NCI-H1436 (cell line): ENCODE measurements at regions not wholly inside any gene's neighbourhood (a gene's known extent, or its start where the extent isn't known, plus 50 kb on each side); places are given as distances from the start of the nearest gene placed in this dataset.
"Not testable (repeated sequence)": the region's sequence is repeated elsewhere in the genome, so short reads cannot be mapped to it uniquely, and the experiment has no call there.

Experiments used
- DNase-seq: peaks from one replicate; lab custom pipeline; 2025; lab: John Stamatoyannopoulos, UW

GRCh38 chr7:68082961-68083657 is 1086.5 kb downstream of the TYW1 start:
- DNase-seq, result not testable (repeated sequence)

DNA sequence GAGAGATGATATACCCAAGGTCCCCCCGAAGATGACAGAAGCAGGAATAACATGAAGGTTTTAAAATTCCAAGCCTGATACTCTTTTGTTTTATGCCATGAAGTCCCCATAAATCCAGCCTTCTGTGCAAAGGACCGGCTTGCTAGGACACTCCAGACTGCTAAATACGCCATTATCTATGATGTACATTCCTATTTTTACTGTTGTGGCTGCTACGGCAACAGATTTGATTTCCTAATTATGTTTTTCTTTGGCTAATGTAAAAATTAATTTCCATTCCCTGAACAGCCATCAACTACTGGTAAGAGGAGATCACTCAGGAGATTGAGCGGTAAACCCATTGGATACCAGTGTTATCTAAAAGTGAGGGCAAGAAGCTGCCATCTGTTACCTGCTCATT is 1090.8 kb downstream of the TYW1 start:
- no peak for DNase-seq

GRCh38 chr7:68088879-68089278 is 1092.2 kb downstream of the TYW1 start:
- DNase-seq, result no peak

GRCh38 chr7:68090256-68090655 is 1093.6 kb downstream of the TYW1 start:
- not testable (repeated sequence) for DNase-seq

GRCh38 chr7:68103319-68103718 is 1106.7 kb downstream of the TYW1 start:
- no peak for DNase-seq

- no peak for DNase-seq
Measured at GRCh38 chr7:68107261-68107660, 1110.6 kb downstream of the TYW1 start.

GRCh38 chr7:68107968-68108367 is 1111.3 kb downstream of the TYW1 start:
- no peak for DNase-seq

DNA sequence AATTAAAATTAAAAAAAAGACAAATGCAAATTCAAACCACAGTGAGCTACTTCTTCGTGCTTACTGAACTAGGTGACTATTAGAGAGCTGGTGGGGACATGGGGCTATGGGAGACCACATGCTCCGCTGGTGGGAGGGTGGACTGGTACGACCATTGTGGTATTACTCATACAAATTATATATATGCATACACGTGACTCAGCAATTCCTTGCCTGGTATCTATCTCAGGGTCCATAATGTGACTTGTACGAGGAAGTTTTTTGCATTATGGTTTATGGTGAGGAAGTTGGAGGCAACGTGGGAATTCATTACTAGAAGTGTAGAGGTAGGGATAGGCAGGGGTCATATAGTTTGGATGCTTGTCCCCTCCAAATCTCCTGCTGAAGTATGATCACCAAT is 1112.7 kb downstream of the TYW1 start:
- no peak for DNase-seq

GRCh38 chr7:68119411-68119810 is 1122.8 kb downstream of the TYW1 start:
- no peak for DNase-seq

DNA sequence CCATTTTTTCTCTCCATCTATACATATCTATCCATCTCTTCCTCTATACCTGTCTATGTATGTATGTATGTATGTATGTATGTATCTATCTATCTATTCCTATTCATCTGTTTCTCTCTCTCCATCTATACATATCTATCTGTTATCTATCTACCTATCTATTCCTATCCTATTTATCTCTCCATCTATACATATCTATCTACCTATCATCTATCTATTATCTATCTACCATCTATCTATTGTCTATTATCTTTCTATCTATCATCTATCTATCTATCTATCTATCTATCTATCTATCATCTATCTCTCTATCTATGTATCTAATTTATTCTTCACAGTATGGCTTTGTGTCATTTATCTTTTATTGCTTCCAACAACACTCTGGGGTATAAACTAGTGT is 1124.4 kb downstream of the TYW1 start:
- DNase-seq, result no peak

DNA sequence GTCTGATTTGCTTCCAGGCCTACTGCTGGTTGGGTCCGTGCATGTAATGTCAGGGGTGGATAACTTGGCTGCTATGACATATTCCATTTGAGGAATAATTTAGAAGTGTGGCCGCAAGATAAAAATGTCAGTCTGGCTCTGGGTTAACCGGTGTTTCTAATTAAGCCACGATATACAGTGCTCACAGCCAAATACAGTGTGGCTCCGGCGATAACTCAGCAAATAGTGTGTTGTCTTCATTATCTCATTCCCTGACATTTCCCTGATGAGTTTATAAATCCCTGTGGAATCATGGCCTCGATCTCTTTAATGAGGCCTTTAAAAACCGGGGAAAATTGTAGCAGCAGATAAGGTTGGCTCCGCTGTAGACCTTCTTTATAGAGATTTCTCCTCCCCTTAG is 1125.0 kb downstream of the TYW1 start:
- DNase-seq, result no peak

DNA sequence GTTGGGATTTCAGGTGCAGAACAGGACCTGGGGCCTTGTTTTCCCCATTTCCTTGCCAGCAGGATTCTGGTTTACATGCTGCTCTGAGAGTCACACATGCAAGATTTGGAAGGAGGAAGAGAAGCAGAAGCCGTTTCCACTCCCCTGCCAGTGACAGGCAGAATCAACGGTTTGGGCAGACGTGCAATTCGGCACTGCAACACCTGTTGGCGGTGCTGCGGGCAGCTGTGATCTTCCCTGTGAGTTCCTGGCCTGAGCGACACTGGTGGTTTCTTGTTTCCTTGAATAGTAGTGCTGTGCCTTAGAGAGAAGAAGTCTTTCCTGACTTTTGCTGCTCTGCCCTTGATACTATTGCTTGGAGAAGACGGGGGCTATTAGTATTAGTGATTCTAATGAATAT is 1126.2 kb downstream of the TYW1 start:
- no peak for DNase-seq

- DNase-seq, result no peak
Measured at GRCh38 chr7:68125168-68125567, 1128.5 kb downstream of the TYW1 start.

DNA sequence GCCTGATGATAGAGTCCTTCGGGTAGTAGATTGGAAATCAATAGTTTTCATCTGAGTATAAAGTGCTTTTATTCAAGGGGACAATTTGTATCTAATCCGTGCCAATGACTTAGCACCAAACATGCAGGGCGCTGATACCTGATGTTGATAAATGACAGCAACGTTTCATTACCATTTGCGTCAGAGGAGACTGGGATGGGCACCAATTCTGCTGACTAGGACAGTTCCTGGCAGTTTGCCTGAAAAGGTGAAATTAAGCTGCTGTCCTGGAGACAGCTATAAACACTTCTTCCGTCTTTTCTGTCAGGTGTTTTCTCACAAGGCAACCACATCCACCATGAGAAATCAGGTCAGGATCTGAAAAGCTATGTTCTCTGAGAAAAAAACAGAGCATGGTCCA is 1136.4 kb downstream of the TYW1 start:
- DNase-seq, result no peak

GRCh38 chr7:68143345-68143744 is 1146.7 kb downstream of the TYW1 start:
- no peak for DNase-seq

GRCh38 chr7:68146983-68147382 is 1150.3 kb downstream of the TYW1 start:
- no peak for DNase-seq

DNA sequence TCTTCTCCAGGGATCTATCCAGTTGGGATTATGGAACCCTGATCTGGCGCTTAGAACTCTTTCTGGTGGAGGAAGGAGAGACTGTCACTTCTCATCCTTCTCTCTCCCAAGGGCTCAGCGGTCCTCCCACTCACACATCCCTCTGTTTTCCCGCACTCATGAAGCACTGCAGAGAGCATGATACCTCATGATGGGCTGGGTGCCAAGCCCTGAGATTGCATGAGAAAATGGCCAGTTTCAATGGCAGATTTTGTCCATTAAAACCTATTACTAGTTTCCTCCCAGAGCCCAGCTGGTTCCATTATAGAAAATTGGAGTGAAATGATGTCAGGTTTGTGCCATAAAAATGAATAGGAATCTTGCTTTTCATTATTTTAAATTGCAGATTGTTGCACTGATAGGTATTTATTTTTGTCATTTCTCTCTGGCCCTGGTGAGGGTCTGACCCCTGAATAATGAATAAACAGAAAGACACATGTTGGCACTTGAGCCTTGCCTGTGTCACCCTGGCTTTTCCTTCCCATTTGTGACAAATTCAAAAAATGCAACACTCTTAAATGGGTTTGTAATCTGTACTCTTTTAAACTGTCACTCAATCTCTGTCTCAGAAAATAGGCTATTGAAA is 1151.1 kb downstream of the TYW1 start:
- DNase-seq, result peak; percentile 72

DNA sequence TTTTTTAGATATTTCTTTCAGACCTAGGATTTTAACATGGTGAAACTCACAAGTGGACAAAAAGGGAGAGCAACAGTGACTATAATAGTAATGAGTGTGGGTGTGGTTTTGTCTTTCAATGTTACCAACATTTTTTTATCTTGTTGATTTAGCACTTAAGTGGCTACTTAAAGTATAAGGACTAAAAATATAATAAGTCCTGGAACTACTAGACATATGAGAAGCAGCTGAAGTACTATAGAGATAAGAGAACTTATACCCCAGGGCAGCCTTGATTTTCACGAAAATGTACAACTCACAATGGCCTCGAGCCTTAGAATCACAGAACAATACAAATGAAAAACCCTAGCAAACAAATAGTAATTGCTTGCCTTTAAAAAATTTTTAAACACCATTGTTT is 1151.8 kb downstream of the TYW1 start:
- DNase-seq, result peak; percentile 70

DNA sequence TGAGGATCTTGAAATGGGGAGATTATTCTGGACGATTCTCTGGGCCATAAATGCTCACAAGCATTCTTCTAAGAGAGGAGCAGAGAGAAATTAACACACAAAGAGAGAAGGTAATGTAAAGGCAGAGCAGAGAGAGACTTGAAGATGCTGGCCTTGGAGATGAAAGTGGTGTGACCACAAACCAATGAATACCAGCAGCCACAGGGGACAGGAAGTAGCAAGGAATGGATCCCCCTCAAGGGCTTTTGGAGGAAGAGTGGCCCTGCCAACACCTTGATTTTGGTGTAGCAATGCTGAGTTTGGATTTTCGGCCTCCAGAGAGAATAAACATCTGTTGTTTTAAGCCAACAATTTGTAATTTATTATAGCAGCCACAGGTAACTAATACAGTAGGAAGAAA is 1155.6 kb downstream of the TYW1 start:
- no peak for DNase-seq

GRCh38 chr7:68155676-68156075 is 1159.0 kb downstream of the TYW1 start:
- no peak for DNase-seq

DNA sequence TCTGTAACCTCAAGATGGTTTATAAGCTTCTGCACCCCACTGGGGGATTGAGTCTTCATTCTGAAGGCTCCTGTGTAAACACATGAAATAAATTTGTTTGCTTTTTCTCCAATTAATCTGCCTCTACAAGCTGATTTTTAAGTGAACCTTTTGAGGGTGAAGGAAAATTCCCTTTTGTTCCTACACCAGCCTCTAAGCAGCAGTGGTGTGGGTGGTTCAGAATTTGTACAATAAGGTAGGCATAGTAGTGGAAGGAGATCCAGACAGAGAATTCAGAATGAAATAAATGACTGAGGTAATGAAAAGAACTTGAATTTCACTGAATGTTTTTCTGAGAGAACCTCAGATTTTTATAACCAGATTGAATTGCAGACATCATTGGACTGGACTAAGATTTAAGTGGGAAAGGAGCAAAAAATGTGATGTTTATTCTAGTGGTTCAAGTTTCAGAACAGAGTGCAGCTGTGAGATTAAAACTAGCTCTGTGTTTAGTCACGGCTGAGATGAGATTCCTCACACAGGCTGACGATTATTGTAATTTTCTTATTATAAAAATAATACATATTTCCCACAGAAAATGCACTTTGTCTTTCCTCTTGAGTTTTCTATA is 1162.2 kb downstream of the TYW1 start:
- no peak for DNase-seq

DNA sequence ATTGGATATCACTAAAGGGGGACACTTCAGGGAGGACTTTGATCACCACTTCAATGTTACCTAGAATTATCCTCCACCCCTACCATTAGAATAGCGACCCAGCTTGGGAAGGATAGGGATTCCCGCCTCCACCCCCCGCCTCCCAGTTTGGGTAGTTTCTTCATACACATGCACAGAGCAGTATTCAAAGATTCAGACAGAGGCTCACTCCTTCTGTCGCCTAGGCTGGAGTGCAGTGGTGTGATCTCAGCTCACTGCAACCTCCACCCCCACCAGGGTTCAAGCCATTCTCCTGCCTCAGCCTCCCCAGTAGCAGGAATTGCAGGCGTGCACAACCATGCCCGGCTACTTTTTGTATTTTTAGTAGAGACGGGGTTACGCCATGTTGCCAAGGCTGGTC is 1166.1 kb downstream of the TYW1 start:
- DNase-seq, result no peak

DNA sequence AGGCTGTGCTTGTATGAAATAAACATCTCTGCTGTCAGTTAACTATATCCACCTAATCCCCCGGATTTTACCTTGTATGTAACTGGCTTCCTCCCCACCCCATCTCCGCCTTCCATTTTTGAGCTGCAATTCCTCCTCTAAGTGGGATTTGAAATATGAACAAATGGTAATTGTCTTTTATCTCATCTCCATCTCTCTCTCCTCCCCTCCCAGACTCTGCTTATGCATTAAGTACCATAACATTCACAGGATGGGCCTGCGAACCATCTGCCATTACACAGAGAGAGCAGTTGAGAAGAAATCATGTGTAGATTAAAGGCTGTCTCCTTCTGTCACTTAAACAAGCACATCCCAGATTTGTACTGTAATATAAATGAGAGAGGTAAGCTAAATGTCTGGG is 1169.9 kb downstream of the TYW1 start:
- DNase-seq, result no peak

- DNase-seq, result no peak
Measured at GRCh38 chr7:68173513-68173912, 1176.9 kb downstream of the TYW1 start.
